ENCODE measurements at regions not wholly inside any gene's neighbourhood (a gene's known extent, or its start where the extent isn't known, plus 50 kb on each side); places are given as distances from the start of the nearest gene placed in this dataset.

- TF ChIP-seq TAF1 (IDR thresholded peaks at IDR 0.05; ENCODE audit: low read depth), result no peak
- TF ChIP-seq CTCF (IDR thresholded peaks at IDR 0.05; ENCODE audit: poor library complexity, severe bottlenecking), result no peak
- TF ChIP-seq EZH2 (IDR thresholded peaks at IDR 0.05; ENCODE audit: borderline replicate concordance, insufficient read depth, low read length, poor library complexity, severe bottlenecking), result no peak
- TF ChIP-seq POLR2AphosphoS5 (IDR thresholded peaks at IDR 0.05), result no peak
- no peak for TF ChIP-seq MXI1 (conservative IDR thresholded peaks at IDR 0.05; ENCODE audit: poor library complexity, severe bottlenecking)
- no peak for TF ChIP-seq EP300 (conservative IDR thresholded peaks at IDR 0.05; ENCODE audit: poor library complexity, severe bottlenecking)
- no peak for TF ChIP-seq REST (IDR thresholded peaks at IDR 0.05; ENCODE audit: borderline replicate concordance)
Measured at GRCh38 chr3:30344288-30344687, 262.1 kb upstream of the TGFBR2 start.

Data from neural cell (in vitro differentiated cells).